GM23338 (cell line): ENCODE measurements at regions not wholly inside any gene's neighbourhood (a gene's known extent, or its start where the extent isn't known, plus 50 kb on each side); places are given as distances from the start of the nearest gene placed in this dataset.

Source experiments
- ATAC-seq: fragments of 200-7000 bp; cut with Tn5 transposase; 3 replicates; pipeline ENCODE4 v1.9.1; 2020
- DNase-seq: peaks from one replicate; pipeline ENCODE4 v3.0.0-alpha.2; 2015; ENCODE audit warnings: low spot score
- H2AFZ ChIP-seq: fragments of 200-600 bp; sonication (generic); 2 replicates; pipeline ENCODE4 v1.8.0; 2016; ENCODE audit warnings: antibody characterized with exemption, mild to moderate bottlenecking, moderate library complexity
- H3F3A ChIP-seq: fragments of 200-600 bp; sonication (generic); replicated peaks from 2 replicates; pipeline ENCODE4 v1.8.0; 2017; ENCODE audit warnings: antibody characterized with exemption, mixed run types, low read depth
- H3K27ac ChIP-seq: fragments of 200-600 bp; sonication (generic); 2 replicates; pipeline ENCODE4 v1.6.1; 2016; ENCODE audit warnings: low read depth
- H3K27me3 ChIP-seq: fragments of 200-600 bp; sonication (generic); 2 replicates; pipeline ENCODE4 v1.8.0; 2016; ENCODE audit warnings: mild to moderate bottlenecking, mixed run types, moderate library complexity; ENCODE audit not compliant: insufficient read depth
- H3K36me3 ChIP-seq: fragments of 200-600 bp; sonication (generic); 2 replicates; pipeline ENCODE4 v1.8.0; 2016; ENCODE audit warnings: mild to moderate bottlenecking; ENCODE audit not compliant: insufficient read depth
- H3K4me1 ChIP-seq: fragments of 200-600 bp; sonication (generic); 2 replicates; pipeline ENCODE4 v1.8.0; 2016; ENCODE audit warnings: mild to moderate bottlenecking, moderate library complexity; ENCODE audit not compliant: insufficient read depth
- H3K4me2 ChIP-seq: fragments of 200-600 bp; sonication (generic); 2 replicates; pipeline ENCODE4 v1.7.1; 2017; ENCODE audit warnings: mixed run types
- H3K4me3 ChIP-seq: fragments of 200-600 bp; sonication (generic); 2 replicates; pipeline ENCODE4 v1.6.1; 2016; ENCODE audit warnings: mixed run types
- H3K79me2 ChIP-seq: fragments of 200-600 bp; sonication (generic); replicated peaks from 2 replicates; pipeline ENCODE4 v1.8.0; 2017; ENCODE audit warnings: mild to moderate bottlenecking; ENCODE audit not compliant: insufficient read depth
- H3K9me2 ChIP-seq: fragments of 200-600 bp; sonication (generic); 2 replicates; pipeline ENCODE4 v1.8.0; 2017; ENCODE audit not compliant: insufficient read depth
- H4K20me1 ChIP-seq: fragments of 200-600 bp; sonication (generic); replicated peaks from 2 replicates; pipeline ENCODE4 v1.8.0; 2017; ENCODE audit warnings: mild to moderate bottlenecking; ENCODE audit not compliant: insufficient read depth
- H3K27ac Mint-ChIP-seq: 2 replicates; pipeline ENCODE4 v1.8.0; 2020; ENCODE audit warnings: inconsistent platforms, mild to moderate bottlenecking, moderate library complexity, mixed read lengths
- H3K27me3 Mint-ChIP-seq: 3 replicates; pipeline ENCODE4 v1.8.0; 2022; ENCODE audit warnings: low read depth, mild to moderate bottlenecking, moderate library complexity, mixed read lengths, inconsistent platforms; ENCODE audit not compliant: insufficient read depth, poor library complexity
- H3K36me3 Mint-ChIP-seq: 3 replicates; pipeline ENCODE4 v1.8.0; 2021; ENCODE audit warnings: low read depth, mild to moderate bottlenecking, inconsistent platforms, moderate library complexity, mixed read lengths
- H3K4me1 Mint-ChIP-seq: 3 replicates; pipeline ENCODE4 v1.8.0; 2020; ENCODE audit warnings: mild to moderate bottlenecking, inconsistent platforms, mixed read lengths
- H3K4me3 Mint-ChIP-seq: 3 replicates; pipeline ENCODE4 v1.8.0; 2021; ENCODE audit warnings: moderate library complexity, mild to moderate bottlenecking, inconsistent platforms, mixed read lengths
- H3K9me3 Mint-ChIP-seq: 3 replicates; pipeline ENCODE4 v1.8.0; 2020; ENCODE audit warnings: moderate library complexity, mild to moderate bottlenecking, inconsistent platforms, mixed read lengths
- CREB1 ChIP-seq: fragments of 250-450 bp; sonication (Bioruptor Pico); IDR thresholded peaks from 2 replicates; pipeline ENCODE4 v1.5.0; 2020; ENCODE audit warnings: low read depth, mild to moderate bottlenecking, moderate library complexity
- EZH2phosphoT487 ChIP-seq: fragments of 200-600 bp; sonication (generic); IDR thresholded peaks from one replicate; pipeline ENCODE4 v1.8.1; 2018; ENCODE audit warnings: antibody characterized with exemption; ENCODE audit not compliant: unreplicated experiment
- JUNB ChIP-seq: IDR thresholded peaks from one replicate; pipeline ENCODE4 v1.6.1; 2016; ENCODE audit warnings: antibody characterized with exemption; ENCODE audit not compliant: unreplicated experiment
- NANOG ChIP-seq: IDR thresholded peaks from 2 replicates; pipeline ENCODE4 v1.6.1; 2016; ENCODE audit warnings: antibody characterized with exemption, borderline replicate concordance
- POLR2AphosphoS5 ChIP-seq: IDR thresholded peaks from 2 replicates; pipeline ENCODE4 v1.6.1; 2016; ENCODE audit warnings: antibody characterized with exemption, low read depth
- STAT1 ChIP-seq: IDR thresholded peaks from one replicate; pipeline ENCODE4 v1.6.1; 2016; ENCODE audit warnings: antibody characterized with exemption; ENCODE audit not compliant: unreplicated experiment
- ZNF462 ChIP-seq: fragments of 250-450 bp; sonication (Bioruptor Pico); IDR thresholded peaks from 2 replicates; pipeline ENCODE4 v1.5.0; 2020; ENCODE audit warnings: mild to moderate bottlenecking, moderate library complexity

GRCh38 chr14:62303437-62303836 lies 541.2 kb downstream of the SNAPC1 start:
- Histone ChIP-seq H2AFZ (no peak overlapping the region), H4K20me1 (no peaks in the 10 kb centered on the region), H3K4me1 (no peaks in the 10 kb centered on the region), H3K36me3 (no peaks in the 10 kb centered on the region), H3K27me3 (no peaks in the 10 kb centered on the region), H3K27ac (no peak overlapping the region), H3K4me2 (no peak overlapping the region), H3K9me2 (0 out of 2 replicates have a peak, but pooled peaks cover 5% of the 10 kb centered on the region), H3K4me3 (no peak overlapping the region), H3F3A (no peaks in the 10 kb centered on the region), H3K79me2 (no peaks in the 10 kb centered on the region)
- DNase-seq (no peak), ATAC-seq (no peak)
- Mint-ChIP-seq H3K36me3 (peaks cover 3% of the 10 kb centered on the region; the same call in 1 of the 3 replicates), H3K4me1 (peaks cover 6% of the 10 kb centered on the region), H3K27me3 (peaks cover 2% of the 10 kb centered on the region), H3K27ac (no peak overlapping the region), H3K9me3 (peaks cover 3% of the 10 kb centered on the region; the same call in 2 of the 3 replicates), H3K4me3 (no peak overlapping the region)
- TF ChIP-seq STAT1 (no peak), NANOG (no peak), JUNB (no peak), ZNF462 (no peak)

- H3K4me3 Mint-ChIP-seq, result no peak overlapping the region
- no peak overlapping the region for H3K27ac Mint-ChIP-seq
- no peak overlapping the region for H3K27ac ChIP-seq
- TF ChIP-seq CREB1 (no peak), EZH2phosphoT487 (no peak), POLR2AphosphoS5 (no peak)
- ATAC-seq, result no peak
- no peak overlapping the region for H3K4me2 ChIP-seq
- no peaks in the 10 kb centered on the region for H3K27me3 Mint-ChIP-seq
- H3K4me1 ChIP-seq, result no peaks in the 10 kb centered on the region
- no peaks in the 10 kb centered on the region for H3K27me3 ChIP-seq
- H3K36me3 Mint-ChIP-seq, result peaks cover 3% of the 10 kb centered on the region; the same call in 1 of the 3 replicates
- peaks cover 3% of the 10 kb centered on the region; the same call in 2 of the 3 replicates for H3K9me3 Mint-ChIP-seq
- 0 out of 2 replicates have a peak, but pooled peaks cover 5% of the 10 kb centered on the region for H3K9me2 ChIP-seq
- H3K4me3 ChIP-seq, result no peak overlapping the region
- no peaks in the 10 kb centered on the region for H4K20me1 ChIP-seq
- H2AFZ ChIP-seq, result no peak overlapping the region
- no peaks in the 10 kb centered on the region for H3F3A ChIP-seq
- no peaks in the 10 kb centered on the region for H3K79me2 ChIP-seq
- no peaks in the 10 kb centered on the region for H3K36me3 ChIP-seq
- DNase-seq, result no peak
- H3K4me1 Mint-ChIP-seq, result peaks cover 6% of the 10 kb centered on the region
Observed at GRCh38 chr14:62304257-62304656, 542.0 kb downstream of the SNAPC1 start.
